Neural cell (in vitro differentiated cells): ENCODE measurements at regions not wholly inside any gene's neighbourhood (a gene's known extent, or its start where the extent isn't known, plus 50 kb on each side); places are given as distances from the start of the nearest gene placed in this dataset.

Experiments
- H2AFZ ChIP-seq: fragments of 200-600, 300-800 bp; sonication (generic), shearing (Covaris generic); 2 replicates; pipeline ENCODE4 v1.6.0; 2014; ENCODE audit warnings: low read depth, mild to moderate bottlenecking, antibody characterized with exemption, low read length, moderate library complexity
- H3F3A ChIP-seq: fragments of 200-600 bp; shearing (Covaris generic); 2 replicates; pipeline ENCODE4 v1.6.1; 2016; ENCODE audit warnings: mild to moderate bottlenecking, moderate library complexity, mixed read lengths, antibody characterized with exemption, low read length; ENCODE audit not compliant: insufficient read depth, poor library complexity, severe bottlenecking
- H3K27ac ChIP-seq: fragments of 200-600, 300-800 bp; sonication (generic), shearing (Covaris generic); 2 replicates; pipeline ENCODE4 v1.5.1; 2014; ENCODE audit warnings: mild to moderate bottlenecking, low read length, moderate library complexity
- H3K27me3 ChIP-seq: fragments of 300-800, 200-600 bp; sonication (generic), shearing (Covaris generic); 2 replicates; pipeline ENCODE4 v1.6.0; 2014; ENCODE audit warnings: mild to moderate bottlenecking, low read depth, low read length, moderate library complexity; ENCODE audit not compliant: insufficient read depth
- H3K36me3 ChIP-seq: fragments of 300-800, 200-600 bp; sonication (generic), shearing (Covaris generic); 2 replicates; pipeline ENCODE4 v1.5.1; 2014; ENCODE audit warnings: mild to moderate bottlenecking, antibody characterized with exemption, low read length, moderate library complexity; ENCODE audit not compliant: insufficient read depth
- H3K4me2 ChIP-seq: fragments of 300-800, 200-600 bp; sonication (generic), shearing (Covaris generic); 2 replicates; pipeline ENCODE4 v1.6.0; 2014; ENCODE audit warnings: mild to moderate bottlenecking, low read length
- H3K4me3 ChIP-seq: fragments of 300-800, 200-600 bp; sonication (generic), shearing (Covaris generic); 2 replicates; pipeline ENCODE4 v1.5.1; 2014; ENCODE audit warnings: mild to moderate bottlenecking, low read length, moderate library complexity
- H3K79me2 ChIP-seq: fragments of 200-600 bp; shearing (Covaris generic); replicated peaks from 2 replicates; pipeline ENCODE4 v1.6.0; 2014; ENCODE audit warnings: mild to moderate bottlenecking, low read length, moderate library complexity; ENCODE audit not compliant: insufficient read depth
- H3K9ac ChIP-seq: fragments of 300-800, 200-600 bp; sonication (generic), shearing (Covaris generic); 2 replicates; pipeline ENCODE4 v1.6.1; 2016; ENCODE audit warnings: mild to moderate bottlenecking, low read length, mixed read lengths
- H3K9me2 ChIP-seq: fragments of 200-600 bp; shearing (Covaris generic); 2 replicates; pipeline ENCODE4 v1.6.1; 2016; ENCODE audit warnings: mild to moderate bottlenecking, low read length, mixed read lengths; ENCODE audit not compliant: insufficient read depth
- H3K9me3 ChIP-seq: fragments of 200-600, 300-800 bp; sonication (generic), shearing (Covaris generic); 2 replicates; pipeline ENCODE4 v1.6.1; 2016; ENCODE audit warnings: mild to moderate bottlenecking, mixed run types, low read length, moderate library complexity, mixed read lengths
- H4K20me1 ChIP-seq: fragments of 200-600 bp; shearing (Covaris generic); 2 replicates; pipeline ENCODE4 v1.6.1; 2016; ENCODE audit warnings: mild to moderate bottlenecking, mixed run types; ENCODE audit not compliant: insufficient read depth
- CTCF ChIP-seq: fragments of 450-650 bp; IDR thresholded peaks from 2 replicates; pipeline ENCODE4 v1.5.1; 2014; ENCODE audit warnings: antibody characterized with exemption, mild to moderate bottlenecking, moderate library complexity; ENCODE audit not compliant: poor library complexity, severe bottlenecking
- EP300 ChIP-seq: fragments of 450-650 bp; conservative IDR thresholded peaks from 2 replicates; pipeline ENCODE4 v1.6.1; 2014; ENCODE audit warnings: antibody characterized with exemption, mild to moderate bottlenecking, moderate library complexity; ENCODE audit not compliant: poor library complexity, severe bottlenecking
- EZH2 ChIP-seq: fragments of 200-600, 300-800 bp; shearing (Covaris generic), sonication (generic); IDR thresholded peaks from 2 replicates; pipeline ENCODE4 v1.6.1; 2014; ENCODE audit warnings: antibody characterized with exemption, low read length, borderline replicate concordance, mild to moderate bottlenecking; ENCODE audit not compliant: insufficient read depth, poor library complexity, severe bottlenecking
- MXI1 ChIP-seq: fragments of 450-650 bp; conservative IDR thresholded peaks from 2 replicates; pipeline ENCODE4 v1.6.1; 2014; ENCODE audit warnings: antibody characterized with exemption, mild to moderate bottlenecking; ENCODE audit not compliant: poor library complexity, severe bottlenecking
- POLR2AphosphoS5 ChIP-seq: IDR thresholded peaks from 2 replicates; pipeline ENCODE4 v1.6.1; 2012
- RAD21 ChIP-seq: fragments of 450-650 bp; conservative IDR thresholded peaks from 2 replicates; pipeline ENCODE4 v1.6.1; 2014; ENCODE audit warnings: antibody characterized with exemption, mild to moderate bottlenecking, moderate library complexity
- SMC3 ChIP-seq: fragments of 450-650 bp; conservative IDR thresholded peaks from 2 replicates; pipeline ENCODE4 v1.6.1; 2014; ENCODE audit warnings: antibody characterized with exemption, mild to moderate bottlenecking, moderate library complexity; ENCODE audit not compliant: poor library complexity
- TAF1 ChIP-seq: IDR thresholded peaks from 2 replicates; pipeline ENCODE4 v1.6.1; 2012; ENCODE audit warnings: low read depth
- TF ChIP-seq, protein P1 (sequence below): IDR thresholded peaks from 2 replicates; pipeline ENCODE4 v1.6.1; 2012; ENCODE audit warnings: borderline replicate concordance

DNA sequence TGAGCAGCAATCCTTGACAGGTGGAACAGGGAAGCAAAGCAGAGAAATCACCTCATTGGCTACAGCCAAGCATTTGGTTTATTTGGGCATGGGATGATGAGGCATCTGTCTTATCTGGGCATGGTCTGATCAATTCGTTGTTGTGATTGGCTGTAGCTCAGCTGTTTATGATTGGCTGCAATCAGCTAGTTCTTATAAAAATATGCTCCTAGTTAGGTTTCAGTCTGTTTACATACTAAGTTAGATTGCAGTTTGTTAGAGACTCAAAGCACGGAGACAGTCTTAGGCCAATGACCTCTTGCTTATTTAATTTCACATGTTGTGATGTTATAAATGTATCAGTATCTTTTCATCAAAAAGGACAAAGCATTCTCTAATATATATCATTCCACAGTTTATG lies 312.0 kb downstream of the PDGFC start:
- no peak overlapping the region for H3K9ac ChIP-seq
- no peaks in the 10 kb centered on the region for H3F3A ChIP-seq
- no peaks in the 10 kb centered on the region for H4K20me1 ChIP-seq
- no peaks in the 10 kb centered on the region for H3K27me3 ChIP-seq
- no peaks in the 10 kb centered on the region for H3K9me2 ChIP-seq
- H2AFZ ChIP-seq, result no peak overlapping the region
- H3K79me2 ChIP-seq, result no peaks in the 10 kb centered on the region
- H3K4me3 ChIP-seq, result no peak overlapping the region
- TF ChIP-seq RAD21 (no peak), TAF1 (no peak), POLR2AphosphoS5 (no peak), MXI1 (no peak), CTCF (no peak), SMC3 (no peak), EP300 (no peak), EZH2 (no peak)
- TF ChIP-seq, protein P1, sequence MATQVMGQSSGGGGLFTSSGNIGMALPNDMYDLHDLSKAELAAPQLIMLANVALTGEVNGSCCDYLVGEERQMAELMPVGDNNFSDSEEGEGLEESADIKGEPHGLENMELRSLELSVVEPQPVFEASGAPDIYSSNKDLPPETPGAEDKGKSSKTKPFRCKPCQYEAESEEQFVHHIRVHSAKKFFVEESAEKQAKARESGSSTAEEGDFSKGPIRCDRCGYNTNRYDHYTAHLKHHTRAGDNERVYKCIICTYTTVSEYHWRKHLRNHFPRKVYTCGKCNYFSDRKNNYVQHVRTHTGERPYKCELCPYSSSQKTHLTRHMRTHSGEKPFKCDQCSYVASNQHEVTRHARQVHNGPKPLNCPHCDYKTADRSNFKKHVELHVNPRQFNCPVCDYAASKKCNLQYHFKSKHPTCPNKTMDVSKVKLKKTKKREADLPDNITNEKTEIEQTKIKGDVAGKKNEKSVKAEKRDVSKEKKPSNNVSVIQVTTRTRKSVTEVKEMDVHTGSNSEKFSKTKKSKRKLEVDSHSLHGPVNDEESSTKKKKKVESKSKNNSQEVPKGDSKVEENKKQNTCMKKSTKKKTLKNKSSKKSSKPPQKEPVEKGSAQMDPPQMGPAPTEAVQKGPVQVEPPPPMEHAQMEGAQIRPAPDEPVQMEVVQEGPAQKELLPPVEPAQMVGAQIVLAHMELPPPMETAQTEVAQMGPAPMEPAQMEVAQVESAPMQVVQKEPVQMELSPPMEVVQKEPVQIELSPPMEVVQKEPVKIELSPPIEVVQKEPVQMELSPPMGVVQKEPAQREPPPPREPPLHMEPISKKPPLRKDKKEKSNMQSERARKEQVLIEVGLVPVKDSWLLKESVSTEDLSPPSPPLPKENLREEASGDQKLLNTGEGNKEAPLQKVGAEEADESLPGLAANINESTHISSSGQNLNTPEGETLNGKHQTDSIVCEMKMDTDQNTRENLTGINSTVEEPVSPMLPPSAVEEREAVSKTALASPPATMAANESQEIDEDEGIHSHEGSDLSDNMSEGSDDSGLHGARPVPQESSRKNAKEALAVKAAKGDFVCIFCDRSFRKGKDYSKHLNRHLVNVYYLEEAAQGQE, result no peak
- no peaks in the 10 kb centered on the region for H3K36me3 ChIP-seq
- no peak overlapping the region for H3K27ac ChIP-seq
- H3K9me3 ChIP-seq, result no peaks in the 10 kb centered on the region
- H3K4me2 ChIP-seq, result no peak overlapping the region

GRCh38 chr4:156656896-156657295 lies 314.7 kb downstream of the PDGFC start:
- TF ChIP-seq CTCF, result no peak
- no peak for TF ChIP-seq TAF1
- no peak for TF ChIP-seq RAD21
- TF ChIP-seq EP300, result no peak
- no peak for TF ChIP-seq EZH2
- Histone ChIP-seq H3K9me3 (no peaks in the 10 kb centered on the region), H3K36me3 (no peaks in the 10 kb centered on the region), H4K20me1 (no peaks in the 10 kb centered on the region), H3K4me3 (no peak overlapping the region), H3K9me2 (no peaks in the 10 kb centered on the region), H3F3A (no peaks in the 10 kb centered on the region), H3K27me3 (no peaks in the 10 kb centered on the region), H3K27ac (no peak overlapping the region), H3K9ac (no peak overlapping the region), H3K4me2 (no peak overlapping the region), H3K79me2 (no peaks in the 10 kb centered on the region), H2AFZ (no peak overlapping the region)
